Epidermal melanocyte (primary cell): ENCODE measurements at regions not wholly inside any gene's neighbourhood (a gene's known extent, or its start where the extent isn't known, plus 50 kb on each side); places are given as distances from the start of the nearest gene placed in this dataset.

Experiments
- DNase-seq: peaks from one replicate; pipeline ENCODE4 v3.0.0; 2011; ENCODE audit warnings: low spot score; ENCODE audit not compliant: insufficient read length

DNA sequence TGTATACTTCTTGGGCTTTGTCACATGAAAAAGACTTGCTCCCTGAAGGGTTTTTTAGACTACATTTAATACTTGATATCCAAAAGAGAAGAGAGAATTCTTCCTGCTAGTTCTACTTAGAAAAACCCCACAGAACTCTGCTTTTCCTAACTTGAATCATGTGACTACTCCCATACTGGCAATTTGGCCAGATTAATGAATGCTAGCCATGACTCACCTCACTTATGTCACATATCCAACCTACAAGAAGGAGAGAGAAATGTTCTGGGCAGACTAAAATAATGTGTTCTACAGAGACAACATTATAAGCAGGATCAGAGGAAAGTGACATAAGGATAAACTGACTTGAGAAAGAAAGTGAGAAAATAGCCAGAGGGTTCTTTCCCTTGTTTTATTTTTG, 249.3 kb upstream of the GULP1 start:
- DNase-seq: no peak

DNA sequence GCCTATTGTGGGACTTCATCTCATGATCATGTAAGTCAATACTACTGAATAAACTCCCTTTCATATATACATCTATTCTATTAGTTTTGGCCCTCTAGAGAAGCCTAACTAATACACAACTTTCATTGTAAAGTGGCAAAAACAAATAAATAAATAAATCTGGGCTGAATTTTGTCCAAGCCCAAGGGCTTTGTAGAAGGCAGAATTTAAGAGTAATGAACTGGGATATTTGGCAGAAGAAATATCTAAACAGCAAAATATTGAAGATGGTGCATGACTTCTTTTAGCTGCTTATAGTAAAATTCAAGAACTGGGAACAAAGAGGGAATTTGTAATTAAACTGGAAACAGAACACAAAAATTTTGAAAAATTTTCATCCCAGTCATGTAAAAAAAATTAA, 246.7 kb upstream of the GULP1 start:
- DNase-seq: no peak

DNA sequence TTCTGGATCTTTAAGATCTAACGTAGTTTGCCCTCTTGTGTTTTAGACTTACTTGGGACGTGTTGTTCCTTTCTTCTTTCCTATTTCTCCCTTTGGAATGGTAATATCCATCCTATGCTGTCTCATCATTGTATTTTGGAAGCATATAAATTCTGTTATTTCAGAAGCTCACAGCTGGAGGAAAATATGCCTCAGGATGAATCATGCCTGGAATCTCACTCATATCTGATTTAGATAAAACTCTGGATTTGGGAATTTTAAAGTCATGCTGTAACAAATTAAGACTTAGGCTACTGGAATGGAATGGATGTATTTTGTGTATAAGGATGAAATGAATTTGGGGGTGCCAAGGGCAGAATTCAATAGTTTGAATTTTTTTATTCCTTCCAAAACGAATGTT, 245.2 kb upstream of the GULP1 start:
- no peak for DNase-seq

DNA sequence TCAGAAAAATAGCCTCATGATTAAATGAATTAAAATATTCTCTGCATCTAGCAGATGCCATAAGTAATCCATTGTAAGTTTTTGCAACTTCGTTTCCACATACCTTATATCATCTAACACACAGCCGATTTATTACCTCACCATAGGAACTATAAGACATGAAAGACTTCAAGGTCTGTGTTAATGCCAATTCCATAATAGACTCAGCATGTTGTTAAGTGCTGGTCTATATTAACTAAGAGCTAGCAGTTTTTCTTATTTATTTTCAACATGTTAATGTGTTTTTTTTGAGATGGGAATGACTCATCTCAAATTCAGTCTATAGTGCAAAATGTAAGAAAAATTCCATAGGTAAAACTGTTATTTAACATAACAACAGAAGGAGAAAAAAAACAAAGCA, 243.9 kb upstream of the GULP1 start:
- DNase-seq: no peak

DNA sequence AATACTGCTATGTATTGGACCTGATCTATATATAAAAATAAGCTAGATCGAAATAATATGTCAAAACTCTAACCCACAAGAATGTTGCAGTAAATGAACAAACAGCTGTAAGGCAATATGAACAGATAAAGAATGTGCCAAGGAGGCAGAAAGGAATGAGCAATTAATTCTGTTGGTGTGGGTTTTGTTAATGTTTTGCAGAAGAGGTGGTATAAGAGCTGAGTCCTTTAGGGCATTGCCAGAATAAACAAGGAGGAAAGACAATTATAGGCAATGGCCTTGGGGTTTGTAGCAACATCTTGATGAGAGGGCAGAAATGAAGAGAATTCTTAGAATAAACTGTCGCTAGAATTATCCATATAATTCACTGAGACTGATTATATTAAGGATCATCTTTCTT, 240.9 kb upstream of the GULP1 start:
- DNase-seq: no peak

DNA sequence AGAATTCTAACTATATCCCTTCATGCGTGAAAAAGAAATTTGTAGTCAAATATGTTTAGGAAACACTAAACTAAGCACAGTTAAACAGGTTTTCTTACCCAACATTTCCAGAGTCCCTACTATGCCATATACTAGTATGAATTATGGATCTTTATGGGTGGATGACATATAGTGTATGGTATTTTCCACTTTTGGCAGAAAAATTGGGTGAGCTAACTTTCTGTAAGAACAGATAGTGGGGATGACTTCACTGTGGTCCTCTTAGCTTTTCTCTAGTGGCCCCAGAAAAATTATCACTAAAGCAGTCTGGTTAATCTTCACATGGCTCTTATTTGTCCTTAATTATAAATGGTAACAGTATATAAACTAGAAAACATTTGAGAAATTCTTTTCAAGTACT, 240.0 kb upstream of the GULP1 start:
- DNase-seq: no peak

DNA sequence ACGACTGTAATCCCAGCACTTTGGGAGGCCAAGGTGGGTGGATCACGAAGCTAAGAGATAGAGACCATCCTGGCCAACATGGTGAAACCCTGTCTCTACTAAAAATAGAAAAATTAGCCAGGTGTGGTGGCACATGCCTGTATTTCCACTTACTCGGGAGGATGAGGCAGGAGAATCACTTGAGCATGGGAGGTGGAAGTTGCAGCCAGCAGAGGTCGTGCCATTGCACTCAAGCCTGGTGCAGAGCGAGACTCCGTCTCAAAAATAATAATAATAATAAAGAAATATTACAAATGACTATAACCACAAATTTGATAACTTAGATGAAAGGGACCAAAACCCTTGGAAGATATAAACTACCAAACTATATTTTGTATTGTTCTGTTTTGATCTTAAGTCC, 226.3 kb upstream of the GULP1 start:
- DNase-seq: no peak

DNA sequence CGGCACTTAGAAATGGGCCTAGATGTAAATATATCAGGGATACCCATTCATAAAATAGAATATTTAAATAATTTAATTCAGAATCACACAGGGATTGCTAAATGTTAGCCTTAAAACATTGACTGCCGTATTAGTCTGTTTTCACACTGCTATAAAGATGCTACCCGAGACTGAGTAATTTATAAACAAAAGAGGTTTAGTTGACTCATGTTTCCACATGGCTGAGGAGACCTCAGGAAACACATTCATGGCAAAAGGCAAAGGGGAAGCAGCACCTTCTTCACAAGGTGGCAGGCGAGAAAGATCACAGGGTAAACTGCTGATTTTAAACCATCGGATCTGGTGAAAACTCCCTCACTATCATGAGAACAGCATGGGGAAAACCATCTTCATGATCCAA, 223.6 kb upstream of the GULP1 start:
- no peak for DNase-seq

DNA sequence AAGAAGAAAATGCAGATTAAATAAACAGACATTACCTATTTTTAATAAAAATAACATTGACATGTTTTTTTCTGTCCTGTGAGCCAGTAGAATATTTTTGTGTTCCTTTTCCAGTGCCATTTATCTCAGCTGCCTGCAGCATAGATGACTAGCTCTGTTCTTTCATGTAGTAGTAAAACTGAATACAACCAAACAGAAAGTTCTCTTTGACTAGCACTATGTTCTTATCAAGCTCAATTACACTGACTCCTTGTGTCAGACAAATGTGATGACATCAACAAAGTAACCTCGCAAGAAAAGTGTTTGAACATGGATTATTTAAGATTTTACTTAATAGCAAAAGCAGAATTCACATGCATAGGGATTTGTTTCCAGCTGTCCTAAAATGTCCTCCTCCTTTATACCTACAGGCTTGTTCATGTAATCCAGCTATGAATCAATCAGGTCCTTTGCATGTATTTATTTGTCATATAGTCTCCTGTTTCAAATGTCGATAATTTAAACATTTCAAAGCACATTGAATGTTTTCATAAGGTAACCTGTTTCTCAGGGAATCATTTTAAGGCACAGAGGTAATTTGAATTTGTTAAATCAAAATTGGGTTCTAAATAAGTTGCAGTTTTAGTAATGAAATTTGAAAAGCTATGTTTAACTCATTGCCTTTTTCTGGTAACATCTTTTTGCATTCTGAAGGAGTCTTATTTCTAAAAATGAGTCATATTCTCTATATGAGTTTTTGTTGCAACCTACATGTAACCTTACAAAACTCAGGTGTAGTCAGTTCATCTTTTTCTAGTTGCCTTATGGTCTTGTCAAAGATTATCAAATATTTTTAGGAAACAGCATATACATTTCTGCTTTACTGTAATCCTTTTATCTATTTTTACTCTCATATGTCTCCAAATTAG, 215.3 kb upstream of the GULP1 start:
- DNase-seq: no peak

DNA sequence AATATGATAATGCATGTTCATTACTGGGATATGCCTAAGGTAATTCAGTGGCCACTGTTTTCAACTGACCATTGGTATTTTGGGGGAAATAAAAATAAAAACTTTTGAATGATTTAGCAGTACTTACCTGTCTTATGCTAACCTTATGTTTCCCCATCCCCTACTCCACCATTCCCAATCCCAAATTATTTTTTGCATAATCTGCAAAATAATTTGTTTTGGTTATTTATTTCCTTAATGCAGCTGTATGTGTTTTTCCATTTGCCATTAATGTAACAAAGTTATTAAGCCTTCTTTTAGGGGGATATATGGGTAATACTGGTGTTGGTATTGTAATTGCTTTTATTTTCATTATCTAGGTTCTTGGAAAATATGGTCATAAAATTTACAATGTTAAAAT, 213.9 kb upstream of the GULP1 start:
- DNase-seq: no peak

DNA sequence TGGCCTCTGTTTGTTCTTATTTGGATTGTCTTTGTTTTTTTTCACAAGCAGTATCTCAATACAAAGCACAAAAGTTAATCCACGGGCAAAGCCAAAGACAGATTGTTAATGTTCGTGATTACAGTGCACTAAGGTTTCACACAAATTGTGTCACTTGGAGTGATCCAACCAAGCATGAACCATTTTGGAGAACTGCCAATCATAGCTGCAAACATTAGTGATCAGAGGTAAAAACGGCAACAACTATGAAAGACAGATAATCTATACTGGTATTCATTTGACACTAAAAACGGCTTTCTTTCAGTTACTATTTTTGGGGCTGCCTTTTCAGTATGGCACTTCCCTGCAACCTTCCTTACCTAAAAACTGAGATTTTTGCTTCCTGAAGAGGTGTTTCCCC, 213.1 kb upstream of the GULP1 start:
- no peak for DNase-seq

DNA sequence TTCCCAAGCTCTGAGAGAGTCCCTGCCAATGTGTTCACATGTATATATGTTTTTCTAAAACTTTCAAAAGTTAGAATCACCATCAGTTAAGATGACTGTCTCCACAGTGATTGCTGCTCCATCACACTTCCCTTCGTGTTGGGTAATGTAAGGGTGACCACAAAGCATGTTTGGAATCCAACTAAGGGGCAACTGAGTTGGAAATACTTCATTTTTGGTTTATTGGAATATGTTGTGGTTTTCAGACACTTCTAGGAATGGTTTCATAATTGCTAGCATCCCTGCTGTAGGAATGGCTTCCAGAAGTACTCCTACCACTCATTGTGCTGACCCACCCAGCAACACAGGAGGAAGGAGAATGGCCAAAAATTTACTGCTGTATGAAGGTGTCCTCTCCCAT, 212.5 kb upstream of the GULP1 start:
- peak; percentile 17 for DNase-seq

DNA sequence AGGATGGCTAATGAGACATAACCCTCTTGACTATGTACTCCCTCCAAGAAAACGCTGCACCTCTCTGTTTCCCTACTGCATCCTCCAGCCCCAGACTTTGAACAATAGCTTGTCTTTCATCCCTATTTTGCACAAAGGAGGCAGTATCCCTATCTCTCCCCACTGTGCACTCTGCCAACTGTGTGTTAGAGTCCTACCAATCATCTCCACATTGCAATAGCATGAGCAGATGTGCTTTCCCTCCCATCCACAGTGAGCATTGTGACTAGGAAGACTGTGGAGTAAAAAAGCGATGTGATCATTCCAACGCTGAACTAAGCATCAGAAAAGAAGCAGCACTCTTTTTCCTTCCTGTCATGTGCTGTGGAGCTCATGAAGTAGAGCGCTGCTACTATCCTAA, 206.3 kb upstream of the GULP1 start:
- no peak for DNase-seq

DNA sequence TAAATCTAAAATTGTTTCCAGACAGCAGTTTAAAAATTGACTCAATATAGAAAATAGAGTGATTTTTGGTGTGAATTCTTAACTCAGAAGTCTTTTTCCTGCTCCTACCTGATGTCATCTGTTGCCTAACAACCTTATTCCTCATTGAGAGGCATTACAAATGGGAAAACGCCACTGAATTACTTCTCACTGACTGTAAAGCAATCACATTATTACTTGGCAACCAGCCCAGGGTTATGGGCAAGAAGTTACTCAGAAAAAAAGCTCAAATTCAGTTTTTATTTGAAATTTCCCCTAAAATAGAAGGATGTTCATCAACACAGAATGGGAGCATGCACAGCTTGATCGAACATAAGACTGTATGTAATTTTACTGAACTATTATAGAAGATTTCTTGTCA, 201.8 kb upstream of the GULP1 start:
- no peak for DNase-seq

DNA sequence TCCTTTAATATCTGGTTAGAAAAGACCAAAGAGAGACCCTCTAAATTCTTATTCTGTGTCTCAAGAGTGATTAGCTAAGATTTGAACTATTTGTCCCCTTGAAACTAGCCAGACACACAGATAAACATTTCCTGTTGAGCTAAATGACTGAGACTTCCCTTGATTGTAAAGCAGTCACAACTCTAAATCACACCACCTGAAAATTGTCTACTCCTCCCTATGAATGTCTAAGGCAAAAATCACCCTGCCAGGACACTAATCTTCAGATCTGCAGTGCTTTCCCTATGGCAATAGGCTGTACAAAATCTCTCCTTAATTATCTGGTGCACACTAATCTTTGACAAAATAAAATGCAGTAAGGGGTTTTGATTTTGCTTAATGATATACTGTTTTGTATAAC, 200.5 kb upstream of the GULP1 start:
- no peak for DNase-seq

DNA sequence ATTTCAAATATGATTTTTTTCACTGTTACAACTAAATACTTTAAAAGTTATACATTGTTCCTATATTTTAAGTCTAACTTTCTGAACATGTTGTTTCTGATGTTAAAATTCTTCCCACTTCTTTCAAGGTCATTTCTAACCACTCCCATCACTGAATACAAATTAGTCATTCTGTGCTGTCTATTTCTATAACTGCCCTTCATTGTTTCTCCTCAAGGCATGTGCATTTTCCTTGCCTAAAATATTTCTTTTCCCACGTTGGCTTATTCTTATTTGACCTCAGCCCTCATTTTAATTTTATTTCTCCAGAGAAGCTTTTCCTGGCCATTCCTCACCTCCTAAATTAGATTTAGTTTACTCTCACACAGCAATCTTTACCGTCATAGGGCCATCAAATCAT, 198.9 kb upstream of the GULP1 start:
- DNase-seq: no peak

DNA sequence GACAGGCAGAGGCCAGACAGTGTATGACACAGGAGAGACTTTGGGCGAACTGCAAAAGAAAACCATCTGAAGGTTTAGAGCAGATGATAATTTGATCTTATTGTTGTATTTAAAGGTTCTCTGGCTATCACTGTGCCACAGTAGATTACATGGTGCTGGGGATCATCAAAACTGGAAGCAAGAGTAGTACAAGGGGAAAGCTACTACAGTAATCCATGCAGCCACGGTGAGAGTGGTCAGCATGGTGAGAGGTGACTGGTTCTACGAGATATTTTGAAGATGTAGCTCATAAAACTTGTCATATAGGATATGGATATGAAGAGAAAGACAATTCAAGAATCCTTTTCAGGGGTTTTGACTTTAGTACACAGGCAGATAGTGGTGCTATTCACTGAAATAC, 194.8 kb upstream of the GULP1 start:
- DNase-seq: no peak

DNA sequence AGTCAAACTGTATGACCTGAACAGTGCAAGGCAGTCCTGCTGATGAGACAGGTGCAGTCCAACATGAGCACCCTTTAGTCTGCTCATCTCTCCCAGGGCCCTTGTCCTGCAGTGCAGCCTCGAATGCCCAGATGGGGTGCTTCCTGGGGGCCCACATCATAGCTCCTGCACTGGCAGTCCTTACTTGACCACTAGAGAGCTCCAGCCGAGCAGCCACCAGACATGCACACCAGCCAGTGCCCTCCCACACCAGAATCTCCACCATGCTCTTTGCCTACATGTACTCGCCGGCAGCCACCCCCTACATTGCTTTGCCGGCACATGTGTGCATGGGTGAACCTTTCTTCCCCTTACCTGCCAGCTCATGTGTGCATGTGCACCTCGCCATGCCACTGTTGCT, 188.8 kb upstream of the GULP1 start:
- no peak for DNase-seq

DNA sequence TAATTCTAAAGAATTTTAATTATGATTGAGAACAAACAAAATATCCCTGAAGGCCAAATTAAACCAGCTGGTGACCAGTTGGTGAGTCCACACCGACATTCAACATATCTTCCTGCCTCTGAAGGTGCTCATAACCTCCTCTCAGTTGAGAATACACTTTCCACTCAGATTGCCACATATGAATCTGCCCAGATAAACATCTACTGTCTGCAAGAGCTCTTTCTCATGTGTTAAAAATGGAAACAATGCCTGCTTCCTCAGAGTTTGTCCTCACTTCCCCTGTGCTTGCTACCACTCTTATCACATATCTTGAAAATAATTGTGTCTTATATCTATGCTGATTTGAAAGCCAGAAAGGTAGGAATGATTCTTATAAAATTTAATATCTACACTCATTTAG, 177.7 kb upstream of the GULP1 start:
- no peak for DNase-seq

DNA sequence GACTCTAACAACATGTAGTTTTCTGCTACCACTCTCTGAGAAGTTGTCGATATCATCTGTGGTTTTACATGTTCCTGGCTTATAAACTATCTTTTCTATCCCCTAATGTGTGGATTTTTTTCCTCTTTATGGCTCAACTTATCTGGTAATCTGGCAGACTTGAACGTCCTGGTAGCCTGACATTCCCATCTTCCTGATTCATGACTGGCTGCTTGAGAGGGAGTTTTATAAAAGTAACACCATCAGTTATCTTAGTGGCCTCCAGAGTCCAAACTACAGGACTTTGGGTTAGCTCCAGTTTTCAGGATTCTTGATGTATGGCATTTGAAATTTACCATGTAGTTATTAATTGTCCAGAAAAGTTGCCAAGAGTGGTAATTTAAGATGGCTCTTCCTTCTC, 174.0 kb upstream of the GULP1 start:
- no peak for DNase-seq

DNA sequence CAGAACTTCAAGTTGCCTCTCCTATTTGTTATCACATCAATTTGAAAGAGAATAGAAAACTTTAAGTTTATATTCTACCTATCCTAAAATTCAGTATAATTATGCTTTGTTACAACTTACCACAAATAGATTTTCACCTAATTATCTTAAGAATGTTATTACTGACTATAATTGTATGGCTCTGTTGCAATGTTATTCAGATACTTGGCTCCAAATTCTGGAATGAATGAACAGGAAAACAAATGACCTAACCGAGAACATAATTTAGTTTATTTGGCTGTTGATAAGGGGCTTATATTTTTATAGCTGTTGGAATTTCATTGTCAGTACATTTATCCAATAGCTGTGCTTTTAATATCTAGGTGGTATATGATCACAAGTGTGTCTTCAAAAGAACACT, 173.2 kb upstream of the GULP1 start:
- DNase-seq: no peak

DNA sequence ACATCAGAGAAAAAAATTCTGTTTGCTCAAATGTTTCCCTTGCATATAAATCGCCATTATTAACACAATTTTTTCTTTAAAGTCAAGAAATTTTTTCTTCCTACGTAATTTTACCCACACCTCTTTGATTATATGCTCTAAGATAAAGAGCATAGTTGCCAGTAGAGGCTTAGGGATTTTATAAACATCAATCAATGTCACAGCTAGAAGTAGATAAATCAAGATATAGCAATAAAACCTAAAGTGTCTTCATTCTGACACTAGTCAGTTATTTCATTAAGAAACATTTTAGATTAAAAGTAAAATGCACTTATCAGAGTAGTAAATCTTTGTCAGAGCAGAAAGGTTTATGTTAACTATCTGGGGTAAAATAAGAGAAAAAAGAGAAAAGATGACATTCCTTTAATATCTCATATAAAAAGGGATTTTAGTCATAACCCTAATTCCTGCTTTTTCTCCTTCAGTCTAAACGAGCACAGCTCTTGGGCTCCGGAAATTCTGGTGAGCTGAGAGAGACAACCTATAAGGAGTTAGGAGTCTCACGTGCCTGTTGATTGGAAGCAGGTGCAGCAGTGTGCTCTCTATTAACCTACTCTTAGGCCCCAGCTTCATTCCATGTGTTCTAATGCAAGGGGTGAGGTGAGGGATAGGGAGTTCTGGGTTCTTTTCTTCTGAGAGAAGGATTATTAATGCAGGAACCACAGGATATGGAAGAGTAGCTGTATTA, 172.4 kb upstream of the GULP1 start:
- no peak for DNase-seq

DNA sequence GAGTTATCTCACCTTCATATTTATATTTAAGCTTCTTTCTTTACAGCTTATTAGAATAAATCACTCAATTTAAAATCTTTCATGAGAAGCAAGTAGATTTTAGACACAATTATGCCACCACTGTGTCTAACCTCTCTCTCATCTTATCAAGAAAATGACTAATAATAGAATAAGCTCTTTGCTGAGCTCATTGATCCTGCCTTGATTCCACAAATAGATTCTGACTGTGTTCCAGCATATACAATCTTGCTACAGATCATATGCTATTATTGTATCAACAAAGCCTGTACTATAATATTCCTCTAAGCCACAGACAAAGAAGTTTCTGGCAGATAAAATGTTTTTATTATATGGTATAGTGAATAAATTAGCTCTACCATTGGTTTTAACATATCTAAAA, 168.7 kb upstream of the GULP1 start:
- no peak for DNase-seq
